Mesenchymal stem cell (in vitro differentiated cells and primary cell): ENCODE measurements at regions not wholly inside any gene's neighbourhood (a gene's known extent, or its start where the extent isn't known, plus 50 kb on each side); places are given as distances from the start of the nearest gene placed in this dataset. TPM values are rescaled to one million over a fixed set of nuclear protein-coding genes. Genes with fewer than 3 reads are reported as not detected.

Experiments used
- DNase-seq: peaks from one replicate; pipeline ENCODE4 v3.0.0-alpha.2; 2013
- H2AFZ ChIP-seq: one replicate; pipeline ENCODE4 v1.6.1; 2013; ENCODE audit warnings: low read depth, mild to moderate bottlenecking, control low read depth, inconsistent platforms, low read length, moderate library complexity
- H2AK5ac ChIP-seq: 2 replicates; pipeline ENCODE4 v1.6.1; 2013; ENCODE audit warnings: low read length, moderate library complexity, mild to moderate bottlenecking, inconsistent platforms; ENCODE audit not compliant: severe bottlenecking
- H2BK120ac ChIP-seq: one replicate; pipeline ENCODE4 v1.6.1; 2013; ENCODE audit warnings: low read depth, mild to moderate bottlenecking, inconsistent platforms, low read length, moderate library complexity
- H2BK12ac ChIP-seq, 2 experiments: one replicate each; pipeline ENCODE4 v1.6.1; 2013; ENCODE audit warnings: inconsistent platforms in 2 of 2, low read length in 2 of 2, mild to moderate bottlenecking in 2 of 2, moderate library complexity in 2 of 2, control low read depth in 1 of 2
- H2BK15ac ChIP-seq: one replicate; pipeline ENCODE4 v1.6.1; 2013; ENCODE audit warnings: mild to moderate bottlenecking, low read depth, inconsistent platforms; ENCODE audit not compliant: poor library complexity, severe bottlenecking
- H2BK5ac ChIP-seq: 2 replicates; pipeline ENCODE4 v1.6.1; 2013; ENCODE audit warnings: low read depth, mild to moderate bottlenecking, low read length, control low read depth, inconsistent platforms; ENCODE audit not compliant: poor library complexity, severe bottlenecking
- H3K14ac ChIP-seq, 2 experiments: one replicate each; pipeline ENCODE4 v1.6.1; 2013; ENCODE audit warnings: inconsistent platforms in 2 of 2, low read length in 2 of 2, control low read depth in 1 of 2, mild to moderate bottlenecking in 1 of 2, moderate library complexity in 1 of 2
- H3K18ac ChIP-seq, 2 experiments: one replicate each; pipeline ENCODE4 v1.6.1; 2013; ENCODE audit warnings: inconsistent platforms in 2 of 2, low read length in 2 of 2, control low read depth in 1 of 2, low read depth in 1 of 2, mild to moderate bottlenecking in 1 of 2
- H3K23ac ChIP-seq, 2 experiments: one replicate each; pipeline ENCODE4 v1.6.1; 2013; ENCODE audit warnings: inconsistent platforms in 2 of 2, low read length in 2 of 2, mild to moderate bottlenecking in 2 of 2, moderate library complexity in 2 of 2, control low read depth in 1 of 2
- H3K27ac ChIP-seq: 2 replicates; pipeline ENCODE4 v1.5.1; 2013; ENCODE audit warnings: mild to moderate bottlenecking, moderate library complexity, low read length, control low read depth, inconsistent platforms; ENCODE audit not compliant: poor library complexity, severe bottlenecking
- H3K27me3 ChIP-seq, 2 experiments: 2 replicates each; pipeline versions ENCODE4 v1.6.1 to v1.7.0; 2013; ENCODE audit warnings: low read length in 2 of 2, mild to moderate bottlenecking in 2 of 2, moderate library complexity in 2 of 2, control low read depth in 1 of 2, inconsistent platforms in 1 of 2; ENCODE audit not compliant: control insufficient read depth in 1 of 2, insufficient read depth in 1 of 2
- H3K36me3 ChIP-seq, 2 experiments: 2 replicates each; pipeline versions ENCODE4 v1.6.1 to v1.7.0; 2013; ENCODE audit warnings: low read length in 2 of 2, control low read depth in 1 of 2, inconsistent platforms in 1 of 2, low read depth in 1 of 2, mild to moderate bottlenecking in 1 of 2; ENCODE audit not compliant: insufficient read depth in 2 of 2, control insufficient read depth in 1 of 2
- H3K4ac ChIP-seq, 2 experiments: one replicate each; pipeline ENCODE4 v1.6.1; 2013; ENCODE audit warnings: inconsistent platforms in 2 of 2, low read length in 2 of 2, mild to moderate bottlenecking in 2 of 2, moderate library complexity in 2 of 2, control low read depth in 1 of 2, low read depth in 1 of 2
- H3K4me1 ChIP-seq: 2 replicates; pipeline ENCODE4 v1.6.1; 2013; ENCODE audit warnings: low read depth, low read length, control low read depth; ENCODE audit not compliant: control insufficient read depth, insufficient read depth
- H3K4me2 ChIP-seq: 2 replicates; pipeline ENCODE4 v1.6.1; 2013; ENCODE audit warnings: low read length, mild to moderate bottlenecking, inconsistent platforms; ENCODE audit not compliant: poor library complexity, severe bottlenecking
- H3K4me3 ChIP-seq, 2 experiments: 2 replicates each; pipeline versions ENCODE4 v1.5.1 to v1.7.0; 2013; ENCODE audit warnings: low read length in 2 of 2, mild to moderate bottlenecking in 2 of 2, control low read depth in 1 of 2, low read depth in 1 of 2; ENCODE audit not compliant: insufficient read depth in 1 of 2
- H3K79me1 ChIP-seq: replicated peaks from 2 replicates; pipeline ENCODE4 v1.6.1; 2013; ENCODE audit warnings: mild to moderate bottlenecking, control low read depth, low read length, inconsistent platforms; ENCODE audit not compliant: poor library complexity, severe bottlenecking
- H3K9ac ChIP-seq: 2 replicates; pipeline ENCODE4 v1.7.0; 2013; ENCODE audit warnings: mild to moderate bottlenecking, low read length, moderate library complexity
- H3K9me3 ChIP-seq: 2 replicates; pipeline ENCODE4 v1.7.0; 2013; ENCODE audit warnings: mild to moderate bottlenecking, low read length; ENCODE audit not compliant: control insufficient read depth
- H4K8ac ChIP-seq: one replicate; pipeline ENCODE4 v1.6.1; 2013; ENCODE audit warnings: inconsistent platforms, mild to moderate bottlenecking, low read length, moderate library complexity
- H4K91ac ChIP-seq: one replicate; pipeline ENCODE4 v1.6.1; 2013; ENCODE audit warnings: mild to moderate bottlenecking, low read length, inconsistent platforms
- WGBS: methylation state at CpG from one replicate; pipeline ENCODE4 v1.1.7; 2013; ENCODE audit warnings: mixed read lengths; 5-methylcytosine and 5-hydroxymethylcytosine counted together
- small RNA-seq: library from polyadenylated mRNA; stranded (forward); fragments of <200 nt; extraction: miRNeasy Mini kit (QIAGEN cat#:217004); gene quantifications from one replicate; pipeline ENCODE3, GENCODE V24; 2013; ENCODE audit warnings: low read depth

- Histone ChIP-seq H2BK120ac (no peak overlapping the region), H3K79me1 (no peaks in the 10 kb centered on the region), H2BK15ac (no peak overlapping the region), H2BK12ac (no peak overlapping the region), H3K18ac (no peak overlapping the region), H3K9me3 (peaks cover 7% of the 10 kb centered on the region), H3K4me3 (no peak overlapping the region), H3K9ac (no peak overlapping the region), H3K27me3 (no peaks in the 10 kb centered on the region), H3K27ac (no peak overlapping the region), H3K23ac (no peak overlapping the region), H3K36me3 (no peaks in the 10 kb centered on the region), H2BK5ac (no peak overlapping the region), H3K4ac (no peak overlapping the region), H2AK5ac (no peak overlapping the region), H2AFZ (no peak overlapping the region), H4K8ac (no peak overlapping the region), H3K14ac (no peak overlapping the region), H4K91ac (no peak overlapping the region), H3K4me2 (no peak overlapping the region), H3K4me1 (no peaks in the 10 kb centered on the region)
- DNase-seq: no peak
- 92% methylated on average over 4 of the region's 4 CpGs for WGBS
Observed at GRCh38 chr17:34201767-34202166, 53.3 kb upstream of the CCL2 start.

- Histone ChIP-seq H3K27ac (no peak overlapping the region), H3K4me3 (no peak overlapping the region), H3K9ac (no peak overlapping the region), H3K18ac (no peak overlapping the region), H3K36me3 (no peaks in the 10 kb centered on the region), H3K9me3 (peaks cover 7% of the 10 kb centered on the region), H2BK12ac (no peak overlapping the region), H2AFZ (no peak overlapping the region), H3K4ac (no peak overlapping the region), H3K4me2 (no peak overlapping the region), H3K14ac (no peak overlapping the region), H3K23ac (no peak overlapping the region), H4K91ac (no peak overlapping the region), H2BK120ac (no peak overlapping the region), H4K8ac (no peak overlapping the region), H3K27me3 (no peaks in the 10 kb centered on the region), H2AK5ac (no peak overlapping the region), H2BK15ac (no peak overlapping the region), H3K4me1 (no peaks in the 10 kb centered on the region), H2BK5ac (no peak overlapping the region), H3K79me1 (no peaks in the 10 kb centered on the region)
- WGBS: 28% methylated on average over 4 of the region's 4 CpGs
- no peak for DNase-seq
Observed at GRCh38 chr17:34203018-34203638, 52.0 kb upstream of the CCL2 start.

- no peak overlapping the region for H3K4me2 ChIP-seq
- H3K23ac ChIP-seq: no peak overlapping the region
- H3K18ac ChIP-seq: no peak overlapping the region
- H2BK15ac ChIP-seq: no peak overlapping the region
- no peak overlapping the region for H3K14ac ChIP-seq
- H3K9ac ChIP-seq: no peak overlapping the region
- H2AFZ ChIP-seq: no peak overlapping the region
- H4K8ac ChIP-seq: no peak overlapping the region
- H3K4me3 ChIP-seq: no peak overlapping the region
- no peaks in the 10 kb centered on the region for H3K36me3 ChIP-seq
- no peak overlapping the region for H2AK5ac ChIP-seq
- no peaks in the 10 kb centered on the region for H3K79me1 ChIP-seq
- H3K9me3 ChIP-seq: peaks cover 7% of the 10 kb centered on the region
- DNase-seq: no peak
- 73% methylated on average over 5 of the region's 5 CpGs for WGBS
- H3K27ac ChIP-seq: no peak overlapping the region
- H2BK12ac ChIP-seq: no peak overlapping the region
- no peak overlapping the region for H4K91ac ChIP-seq
- H2BK5ac ChIP-seq: no peak overlapping the region
- H2BK120ac ChIP-seq: no peak overlapping the region
- H3K4ac ChIP-seq: no peak overlapping the region
- no peaks in the 10 kb centered on the region for H3K27me3 ChIP-seq
- H3K4me1 ChIP-seq: no peaks in the 10 kb centered on the region
Observed at GRCh38 chr17:34204402-34204801, 50.7 kb upstream of the CCL2 start.

Small RNAs in the stretch of these regions (small RNA-seq; reads per million reads assigned to genes)
- gene RNA5SP438: not detected
